ENCODE measurements at regions not wholly inside any gene's neighbourhood (a gene's known extent, or its start where the extent isn't known, plus 50 kb on each side); places are given as distances from the start of the nearest gene placed in this dataset.
"Not testable (repeated sequence)": the region's sequence is repeated elsewhere in the genome, so short reads cannot be mapped to it uniquely, and the experiment has no call there.

GRCh38 chr15:89004726-89005030, 83.6 kb upstream of the ABHD2 start:
- no peaks in the 10 kb centered on the region for H3K27me3 ChIP-seq (ENCODE audit: control insufficient read depth, insufficient read depth, low read length)
- TF ChIP-seq CTCF (IDR thresholded peaks at IDR 0.05; ENCODE audit: insufficient read depth, low read length, poor library complexity, severe bottlenecking): no peak
- no peak for DNase-seq (ENCODE audit: low read depth)

GRCh38 chr15:89007527-89007926, 80.7 kb upstream of the ABHD2 start:
- H3K4me3 ChIP-seq (ENCODE audit: low read depth, low read length); H3K36me3 ChIP-seq (ENCODE audit: control insufficient read depth, insufficient read depth, low read length); H3K27me3 ChIP-seq (ENCODE audit: control insufficient read depth, insufficient read depth, low read length); DNase-seq (ENCODE audit: low read depth): not testable (repeated sequence)

More at GRCh38 chr15:89004726-89005030, 83.6 kb upstream of the ABHD2 start:
- Histone ChIP-seq H3K4me3 (ENCODE audit: low read depth, low read length) (no peak overlapping the region), H3K36me3 (ENCODE audit: control insufficient read depth, insufficient read depth, low read length) (no peaks in the 10 kb centered on the region)

GRCh38 chr15:89007989-89008388, 80.3 kb upstream of the ABHD2 start:
- DNase-seq (ENCODE audit: low read depth): no peak
- H3K36me3 ChIP-seq (ENCODE audit: control insufficient read depth, insufficient read depth, low read length): no peaks in the 10 kb centered on the region
- no peak for TF ChIP-seq CTCF (IDR thresholded peaks at IDR 0.05; ENCODE audit: insufficient read depth, low read length, poor library complexity, severe bottlenecking)
- H3K27me3 ChIP-seq (ENCODE audit: control insufficient read depth, insufficient read depth, low read length): no peaks in the 10 kb centered on the region
- no peak overlapping the region for H3K4me3 ChIP-seq (ENCODE audit: low read depth, low read length)

GRCh38 chr15:89009080-89009479, 79.2 kb upstream of the ABHD2 start:
- H3K4me3 ChIP-seq (ENCODE audit: low read depth, low read length): no peak overlapping the region
- H3K27me3 ChIP-seq (ENCODE audit: control insufficient read depth, insufficient read depth, low read length): no peaks in the 10 kb centered on the region
- DNase-seq (ENCODE audit: low read depth): no peak
- H3K36me3 ChIP-seq (ENCODE audit: control insufficient read depth, insufficient read depth, low read length): no peaks in the 10 kb centered on the region
- no peak for TF ChIP-seq CTCF (IDR thresholded peaks at IDR 0.05; ENCODE audit: insufficient read depth, low read length, poor library complexity, severe bottlenecking)

- no peak for TF ChIP-seq CTCF (IDR thresholded peaks at IDR 0.05; ENCODE audit: insufficient read depth, low read length, poor library complexity, severe bottlenecking)
- Histone ChIP-seq H3K4me3 (ENCODE audit: low read depth, low read length) (no peak overlapping the region), H3K27me3 (ENCODE audit: control insufficient read depth, insufficient read depth, low read length) (no peaks in the 10 kb centered on the region)
Measured at GRCh38 chr15:89015412-89016097, 72.7 kb upstream of the ABHD2 start.

GRCh38 chr15:89016549-89017041, 71.7 kb upstream of the ABHD2 start:
- peak; percentile 81 for DNase-seq (ENCODE audit: low read depth)

More at GRCh38 chr15:89015412-89016097, 72.7 kb upstream of the ABHD2 start:
- no peak for DNase-seq (ENCODE audit: low read depth)
- H3K36me3 ChIP-seq (ENCODE audit: control insufficient read depth, insufficient read depth, low read length): no peaks in the 10 kb centered on the region

More at GRCh38 chr15:89016549-89017041, 71.7 kb upstream of the ABHD2 start:
- Histone ChIP-seq H3K27me3 (ENCODE audit: control insufficient read depth, insufficient read depth, low read length) (no peaks in the 10 kb centered on the region), H3K4me3 (ENCODE audit: low read depth, low read length) (no peak overlapping the region), H3K36me3 (ENCODE audit: control insufficient read depth, insufficient read depth, low read length) (no peaks in the 10 kb centered on the region)
- TF ChIP-seq CTCF (IDR thresholded peaks at IDR 0.05; ENCODE audit: insufficient read depth, low read length, poor library complexity, severe bottlenecking): no peak

Data from kidney epithelial cell (primary cell).